Fibroblast of lung (primary cell): ENCODE measurements at regions not wholly inside any gene's neighbourhood (a gene's known extent, or its start where the extent isn't known, plus 50 kb on each side); places are given as distances from the start of the nearest gene placed in this dataset.

ENCODE experiments used
- DNase-seq, 2 donors: peaks; one replicate each; pipeline versions ENCODE4 v3.0.0 to v3.0.0-alpha.2; 2010; ENCODE audit warnings: low read depth in 2 of 2
- H2AFZ ChIP-seq: 2 replicates; pipeline ENCODE4 v1.5.1; 2012; ENCODE audit warnings: low read length, control low read depth, inconsistent platforms
- H3K27ac ChIP-seq: 2 replicates; pipeline ENCODE4 v1.5.1; 2011; ENCODE audit warnings: low read length, control low read depth; ENCODE audit not compliant: insufficient read depth
- H3K27me3 ChIP-seq: 2 replicates; pipeline ENCODE4 v1.5.1; 2011; ENCODE audit warnings: mild to moderate bottlenecking, low read length; ENCODE audit not compliant: control insufficient read depth, insufficient read depth
- H3K36me3 ChIP-seq: 2 replicates; pipeline ENCODE4 v1.5.1; 2011; ENCODE audit warnings: low read length; ENCODE audit not compliant: control insufficient read depth, insufficient read depth
- H3K4me1 ChIP-seq: 2 replicates; pipeline ENCODE4 v1.5.1; 2011; ENCODE audit warnings: low read length; ENCODE audit not compliant: control insufficient read depth, insufficient read depth; ENCODE audit errors: extremely low read depth
- H3K4me2 ChIP-seq: 2 replicates; pipeline ENCODE4 v1.5.1; 2011; ENCODE audit warnings: low read length, control low read depth; ENCODE audit not compliant: insufficient read depth; ENCODE audit errors: extremely low read depth
- H3K4me3 ChIP-seq, 4 experiments: fragments of 200-600 bp in 1 of 4; sonication (generic) in 1 of 4; replicated peaks in 1 of 4; 2 replicates each; pipeline ENCODE4 v1.5.1; 2011 to 2016; ENCODE audit warnings: low read length in 4 of 4, low read depth in 3 of 4, mild to moderate bottlenecking in 3 of 4, control low read depth in 2 of 4, inconsistent platforms in 1 of 4, mixed read lengths in 1 of 4; ENCODE audit not compliant: insufficient read depth in 1 of 4; ENCODE audit errors: control extremely low read depth in 1 of 4
- H3K79me2 ChIP-seq: 2 replicates; pipeline ENCODE4 v1.5.1; 2012; ENCODE audit warnings: mild to moderate bottlenecking, low read length, inconsistent platforms; ENCODE audit not compliant: control insufficient read depth, insufficient read depth
- H3K9ac ChIP-seq: 2 replicates; pipeline ENCODE4 v1.5.1; 2011; ENCODE audit warnings: mild to moderate bottlenecking, low read length, control low read depth; ENCODE audit not compliant: insufficient read depth
- H3K9me3 ChIP-seq: 2 replicates; pipeline ENCODE4 v1.5.1; 2012; ENCODE audit warnings: low read depth, low read length; ENCODE audit not compliant: control insufficient read depth, insufficient read depth
- H4K20me1 ChIP-seq: 2 replicates; pipeline ENCODE4 v1.5.1; 2011; ENCODE audit warnings: low read length; ENCODE audit not compliant: control insufficient read depth, insufficient read depth; ENCODE audit errors: extremely low read depth
- EZH2 ChIP-seq: IDR thresholded peaks from 2 replicates; pipeline ENCODE4 v1.5.1; 2012; ENCODE audit warnings: low read length, control low read depth, mild to moderate bottlenecking; ENCODE audit errors: missing control alignments
- TF ChIP-seq, protein P1 (sequence below), 2 donors: IDR thresholded peaks in 1 of 2; conservative IDR thresholded peaks in 1 of 2; 1 replicate in 1 of 2; 2 replicates in 1 of 2; pipeline ENCODE4 v1.5.1; 2011 to 2012; ENCODE audit warnings: low read length in 2 of 2, control low read depth in 1 of 2, inconsistent platforms in 1 of 2, low read depth in 1 of 2, mild to moderate bottlenecking in 1 of 2

DNA sequence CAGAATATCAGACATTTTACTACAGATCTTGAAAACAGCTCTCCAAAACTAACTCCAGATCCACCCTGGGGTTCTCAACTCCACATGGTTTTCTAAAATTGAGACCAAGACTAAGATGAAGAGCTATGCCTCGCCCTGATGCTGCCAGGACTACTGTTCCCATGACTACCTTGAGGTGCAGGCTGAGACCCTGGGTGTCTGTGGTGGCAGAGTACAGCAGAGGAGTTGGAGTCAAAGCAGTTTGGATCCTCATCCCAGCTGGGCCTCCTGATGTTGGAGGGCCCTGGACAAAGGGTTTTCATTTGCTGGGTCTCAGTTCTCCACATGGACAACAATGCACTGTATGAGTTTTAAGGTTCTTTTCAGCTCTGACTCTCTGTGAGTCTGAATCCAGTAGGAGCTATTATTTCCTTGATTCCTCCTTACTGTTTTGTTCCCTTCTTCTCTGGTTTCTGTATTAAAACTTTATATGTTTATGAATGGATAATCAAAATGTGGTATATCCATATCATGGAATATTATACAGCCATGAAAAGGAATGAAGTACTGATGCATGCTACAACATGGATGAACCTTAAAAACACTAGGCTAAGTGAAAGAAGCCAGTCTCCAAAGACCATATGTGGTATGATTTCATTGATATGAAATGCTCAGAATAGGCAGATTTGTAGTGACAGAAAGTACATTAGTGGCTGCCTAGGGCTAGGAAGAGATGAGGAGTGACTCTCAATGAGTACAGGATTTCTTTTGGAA lies 93.0 kb downstream of the CPN2 start:
- H3K27ac ChIP-seq = no peak overlapping the region
- H3K9me3 ChIP-seq = no peaks in the 10 kb centered on the region

DNA sequence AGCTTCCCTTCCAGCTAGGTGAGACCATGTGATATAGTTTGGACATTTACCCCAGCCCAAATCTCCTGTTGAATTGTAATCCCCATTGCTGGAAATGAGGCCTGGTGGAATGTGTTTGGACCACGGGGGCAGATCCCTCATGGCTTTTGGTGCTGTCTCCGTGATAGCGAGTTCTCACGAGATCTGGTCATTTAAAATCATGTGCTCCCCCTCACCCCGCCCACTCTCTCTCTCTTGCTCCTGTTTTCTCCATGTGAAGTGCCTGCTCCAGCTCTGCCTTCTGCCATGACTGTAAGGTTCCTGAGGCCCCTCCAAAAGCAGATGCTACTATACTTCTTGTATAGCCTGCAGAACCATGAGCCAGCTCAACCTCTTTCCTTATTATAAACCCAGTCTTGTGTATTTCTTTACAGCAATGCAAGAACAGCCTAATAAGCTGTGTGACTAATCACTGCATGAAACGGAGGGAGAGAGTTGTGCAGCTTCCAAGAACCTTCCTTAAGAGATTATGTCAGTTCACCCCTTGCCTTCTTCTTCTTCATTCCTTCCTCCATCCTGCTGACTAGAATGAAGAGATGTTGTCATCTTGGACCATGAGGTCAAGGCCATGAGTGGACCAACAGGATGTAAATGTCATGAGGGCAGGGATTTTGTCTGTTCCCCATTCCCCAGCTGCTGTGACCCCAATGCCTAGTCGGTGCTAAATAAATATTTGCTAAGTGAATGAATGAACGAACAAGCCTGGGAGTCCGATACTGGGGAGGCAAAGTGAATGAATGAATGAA lies 91.0 kb downstream of the CPN2 start:
- Histone ChIP-seq H3K9me3 (no peaks in the 10 kb centered on the region), H3K4me2 (no peak overlapping the region), H4K20me1 (no peaks in the 10 kb centered on the region), H2AFZ (no peak overlapping the region), H3K27me3 (no peaks in the 10 kb centered on the region), H3K27ac (no peak overlapping the region), H3K79me2 (no peaks in the 10 kb centered on the region), H3K9ac (no peak overlapping the region), H3K36me3 (no peaks in the 10 kb centered on the region), H3K4me3 (no peak overlapping the region), H3K4me1 (peaks cover 2% of the 10 kb centered on the region)
- peak; percentile 64 to 77 for DNase-seq
- TF ChIP-seq EZH2 = no peak
- TF ChIP-seq, protein P1, sequence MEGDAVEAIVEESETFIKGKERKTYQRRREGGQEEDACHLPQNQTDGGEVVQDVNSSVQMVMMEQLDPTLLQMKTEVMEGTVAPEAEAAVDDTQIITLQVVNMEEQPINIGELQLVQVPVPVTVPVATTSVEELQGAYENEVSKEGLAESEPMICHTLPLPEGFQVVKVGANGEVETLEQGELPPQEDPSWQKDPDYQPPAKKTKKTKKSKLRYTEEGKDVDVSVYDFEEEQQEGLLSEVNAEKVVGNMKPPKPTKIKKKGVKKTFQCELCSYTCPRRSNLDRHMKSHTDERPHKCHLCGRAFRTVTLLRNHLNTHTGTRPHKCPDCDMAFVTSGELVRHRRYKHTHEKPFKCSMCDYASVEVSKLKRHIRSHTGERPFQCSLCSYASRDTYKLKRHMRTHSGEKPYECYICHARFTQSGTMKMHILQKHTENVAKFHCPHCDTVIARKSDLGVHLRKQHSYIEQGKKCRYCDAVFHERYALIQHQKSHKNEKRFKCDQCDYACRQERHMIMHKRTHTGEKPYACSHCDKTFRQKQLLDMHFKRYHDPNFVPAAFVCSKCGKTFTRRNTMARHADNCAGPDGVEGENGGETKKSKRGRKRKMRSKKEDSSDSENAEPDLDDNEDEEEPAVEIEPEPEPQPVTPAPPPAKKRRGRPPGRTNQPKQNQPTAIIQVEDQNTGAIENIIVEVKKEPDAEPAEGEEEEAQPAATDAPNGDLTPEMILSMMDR (conservative IDR thresholded peaks at IDR 0.05 in 1 of 2, IDR thresholded peaks at IDR 0.05 in 1 of 2; ENCODE audit: low read depth in 1 of 2, low read length in 2 of 2) = no peak

More for the DNA sequence above, 93.0 kb downstream of the CPN2 start:
- Histone ChIP-seq H3K9ac (no peak overlapping the region), H3K27me3 (peaks cover 2% of the 10 kb centered on the region), H4K20me1 (no peaks in the 10 kb centered on the region), H3K4me1 (no peaks in the 10 kb centered on the region), H3K79me2 (no peaks in the 10 kb centered on the region), H2AFZ (no peak overlapping the region), H3K4me3 (no peak overlapping the region), H3K4me2 (no peak overlapping the region), H3K36me3 (no peaks in the 10 kb centered on the region)
- no peak for TF ChIP-seq EZH2
- TF ChIP-seq, protein P1 (conservative IDR thresholded peaks at IDR 0.05 in 1 of 2, IDR thresholded peaks at IDR 0.05 in 1 of 2; ENCODE audit: low read depth in 1 of 2, low read length in 2 of 2) = no peak
- no peak for DNase-seq

DNA sequence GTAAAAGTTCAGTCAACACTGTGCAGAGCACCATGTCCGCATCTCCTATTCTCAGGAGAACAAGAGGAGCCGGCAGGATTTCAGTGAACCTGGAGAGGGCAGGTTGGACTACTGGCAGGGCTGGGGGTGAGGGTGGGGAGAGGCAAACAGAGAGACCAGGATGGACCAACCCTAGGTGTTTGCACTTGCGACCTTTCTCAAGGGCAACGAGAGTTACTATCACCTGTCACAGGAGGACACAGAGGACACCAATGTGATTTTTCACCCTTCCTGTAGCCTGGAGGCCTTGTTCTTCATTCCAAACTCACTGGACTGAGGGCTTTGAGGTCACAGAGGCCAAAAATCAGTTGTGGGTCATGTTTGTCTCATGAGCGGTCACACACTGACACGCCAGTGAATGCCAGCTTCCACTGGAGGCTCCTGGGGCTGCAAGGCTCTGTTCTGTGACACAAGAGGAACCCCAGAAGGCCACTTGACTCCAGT lies 89.5 kb downstream of the CPN2 start:
- no peak for DNase-seq
- no peak overlapping the region for H3K9ac ChIP-seq
- TF ChIP-seq EZH2 = no peak
- TF ChIP-seq, protein P1 (conservative IDR thresholded peaks at IDR 0.05 in 1 of 2, IDR thresholded peaks at IDR 0.05 in 1 of 2; ENCODE audit: low read depth in 1 of 2, low read length in 2 of 2) = no peak
- H3K27ac ChIP-seq = no peak overlapping the region
- H3K4me3 ChIP-seq = no peak overlapping the region
- H3K9me3 ChIP-seq = no peaks in the 10 kb centered on the region
- H3K4me1 ChIP-seq = peaks cover 2% of the 10 kb centered on the region
- no peaks in the 10 kb centered on the region for H3K36me3 ChIP-seq
- H3K79me2 ChIP-seq = no peaks in the 10 kb centered on the region
- H3K4me2 ChIP-seq = no peak overlapping the region
- H3K27me3 ChIP-seq = no peaks in the 10 kb centered on the region
- H2AFZ ChIP-seq = no peak overlapping the region
- no peaks in the 10 kb centered on the region for H4K20me1 ChIP-seq
